HepG2 (cell line): ENCODE measurements at regions not wholly inside any gene's neighbourhood (a gene's known extent, or its start where the extent isn't known, plus 50 kb on each side); places are given as distances from the start of the nearest gene placed in this dataset.

Experiments
- ATAC-seq: fragments of 200-7000 bp; cut with Tn5 transposase; 3 replicates; pipeline ENCODE4 v1.9.1; 2020; ENCODE audit warnings: mild to moderate bottlenecking, moderate library complexity
- BruUV-seq: library from RNA; stranded (reverse); fragments of 400-500 nt; replicated peaks from 2 replicates; lab custom pipeline; 2021; lab: Mats Ljungman, UMichigan
- CTCF ChIA-PET: fragments of 300-600 bp; formaldehyde crosslinking; extraction: SDS; loops from one replicate; lab custom pipeline; 2021; ENCODE audit warnings: low total read pairs, inconsistent platforms, low intra/inter-chr PET ratio; lab: Yijun Ruan, JAX
- POLR2A ChIA-PET: fragments of 350-600 bp; sonication (Branson Sonifier 250); formaldehyde crosslinking; loops from one replicate; lab custom pipeline; 2020; ENCODE audit warnings: antibody characterized with exemption, inconsistent platforms; lab: Yijun Ruan, JAX
- DNase-seq: peaks from one replicate; pipeline ENCODE4 v3.0.0-alpha.2; 2015; ENCODE audit warnings: low spot score
- FAIRE-seq: peaks from 3 replicates; lab custom pipeline; 2011; peaks lifted over from hg19 to GRCh38; lab: Jason Lieb, UNC
- H2AFZ ChIP-seq: one replicate; pipeline ENCODE4 v1.6.1; 2011; ENCODE audit warnings: low read length, inconsistent platforms
- H3K27ac ChIP-seq: fragments of 300-600 bp; 3 replicates; pipeline ENCODE4 v1.8.0; 2011; ENCODE audit warnings: mixed run types, mild to moderate bottlenecking, mixed read lengths, low read length, inconsistent platforms; ENCODE audit not compliant: insufficient read depth; ENCODE audit errors: extremely low read length
- H3K27me3 ChIP-seq, 2 experiments: fragments of 200-600 bp in 1 of 2; 2 replicates in 1 of 2; 3 replicates in 1 of 2; pipeline versions ENCODE4 v1.6.0 to v1.8.0; 2011; ENCODE audit warnings: low read length in 2 of 2, mild to moderate bottlenecking in 2 of 2, moderate library complexity in 2 of 2, inconsistent platforms in 1 of 2; ENCODE audit not compliant: insufficient read depth in 2 of 2, control insufficient read depth in 1 of 2
- H3K36me3 ChIP-seq, 2 experiments: fragments of 200-600 bp in 1 of 2; replicated peaks in 1 of 2; 2 replicates in 1 of 2; 3 replicates in 1 of 2; pipeline versions ENCODE4 v1.5.1 to v1.8.0; 2011; ENCODE audit warnings: low read length in 2 of 2, inconsistent platforms in 1 of 2; ENCODE audit not compliant: insufficient read depth in 2 of 2, control insufficient read depth in 1 of 2
- H3K4me1 ChIP-seq: 2 replicates; pipeline ENCODE4 v1.5.1; 2012; ENCODE audit warnings: low read length, inconsistent platforms; ENCODE audit not compliant: insufficient read depth
- H3K4me2 ChIP-seq: 2 replicates; pipeline ENCODE4 v1.6.0; 2011; ENCODE audit warnings: low read depth, low read length, inconsistent platforms
- H3K4me3 ChIP-seq, 3 experiments: fragments of 200-600 bp in 1 of 3; sonication (generic), shearing (Covaris generic) in 1 of 3; replicated peaks in 1 of 3; 2 replicates each; pipeline ENCODE4 v1.5.1; 2011 to 2016; ENCODE audit warnings: low read length in 3 of 3, inconsistent platforms in 2 of 3, low read depth in 2 of 3, mild to moderate bottlenecking in 2 of 3, control low read depth in 1 of 3, mixed read lengths in 1 of 3; ENCODE audit not compliant: insufficient read depth in 1 of 3
- H3K79me2 ChIP-seq: one replicate; pipeline ENCODE4 v1.6.1; 2011; ENCODE audit warnings: low read length, inconsistent platforms; ENCODE audit not compliant: insufficient read depth
- H3K9ac ChIP-seq: 2 replicates; pipeline ENCODE4 v1.6.0; 2011; ENCODE audit warnings: mild to moderate bottlenecking, low read depth, low read length, inconsistent platforms; ENCODE audit not compliant: insufficient read depth
- H3K9me3 ChIP-seq: 2 replicates; pipeline ENCODE4 v1.5.1; 2012; ENCODE audit warnings: mild to moderate bottlenecking, low read length
- H4K20me1 ChIP-seq: 2 replicates; pipeline ENCODE4 v1.6.0; 2011; ENCODE audit warnings: inconsistent platforms, mild to moderate bottlenecking, low read length, moderate library complexity; ENCODE audit not compliant: insufficient read depth
- ADNP ChIP-seq: sonication (generic); formaldehyde crosslinking; IDR thresholded peaks from 2 replicates; pipeline ENCODE4 v1.4.0; 2020; ENCODE audit warnings: missing genetic modification reagents
- ARNT2 ChIP-seq: sonication (generic); formaldehyde crosslinking; IDR thresholded peaks from 2 replicates; pipeline ENCODE4 v1.8.0; 2022; ENCODE audit warnings: mild to moderate bottlenecking, low read depth, missing genetic modification reagents, moderate library complexity
- ZFP36 ChIP-seq: fragments of 150-350 bp; IDR thresholded peaks from 2 replicates; pipeline ENCODE4 v1.6.1; 2018; ENCODE audit warnings: borderline replicate concordance, low read length, low read depth; ENCODE audit not compliant: partially characterized antibody
- ZNF281 ChIP-seq: sonication (generic); formaldehyde crosslinking; IDR thresholded peaks from 2 replicates; pipeline ENCODE4 v1.4.0; 2020; ENCODE audit warnings: missing genetic modification reagents, borderline replicate concordance
- WGBS: methylation state at CpG from one replicate; pipeline ENCODE4 v1.1.6; 2017; ENCODE audit warnings: low lambda C conversion rate; 5-methylcytosine and 5-hydroxymethylcytosine counted together
- in situ Hi-C: cut with HindIII; loops from 2 replicates; pipeline ENCODE4 v1.10.0; 2017; ENCODE audit warnings: low pct_unique_long_range_greater_than_20kb; ENCODE audit not compliant: extremely low pct_ligation_motif_present
- intact Hi-C: fragments of 100-400 bp; cut with micrococcal nuclease; formaldehyde crosslinking; loops from one replicate; pipeline ENCODE4 v1.10.0; 2022; ENCODE audit not compliant: unreplicated experiment

- H3K9ac ChIP-seq, result no peak overlapping the region
- no peak overlapping the region for H3K4me3 ChIP-seq
- ATAC-seq (no peak), FAIRE-seq (no peak), DNase-seq (no peak)
- no peak overlapping the region for H3K27ac ChIP-seq
- no peaks in the 10 kb centered on the region for H3K79me2 ChIP-seq
- CTCF ChIA-PET, result no interaction called here
- no peak overlapping the region for H3K4me2 ChIP-seq
- POLR2A ChIA-PET, result no interaction called here
- no TSS peak for BruUV-seq
- in situ Hi-C loops (no loop called here), intact Hi-C loops (no loop called here)
- H2AFZ ChIP-seq, result no peak overlapping the region
- H4K20me1 ChIP-seq, result no peaks in the 10 kb centered on the region
- TF ChIP-seq ZNF281, result no peak
- TF ChIP-seq ARNT2, result no peak
- peak; percentile 50 for TF ChIP-seq ZFP36
- H3K4me1 ChIP-seq, result no peaks in the 10 kb centered on the region
- peaks cover 68% of the 10 kb centered on the region for H3K9me3 ChIP-seq
- no peaks in the 10 kb centered on the region for H3K27me3 ChIP-seq
- no peaks in the 10 kb centered on the region for H3K36me3 ChIP-seq
These were observed 455.7 kb downstream of the ZIC1 start for GRCh38 chr3:147864754-147865354.

GRCh38 chr3:147866561-147866960, 457.4 kb downstream of the ZIC1 start:
- ATAC-seq, result no peak
- Histone ChIP-seq H3K9ac (no peak overlapping the region), H3K79me2 (no peaks in the 10 kb centered on the region), H2AFZ (no peak overlapping the region), H3K36me3 (no peaks in the 10 kb centered on the region), H3K4me2 (no peak overlapping the region), H3K27me3 (no peaks in the 10 kb centered on the region), H3K4me3 (no peak overlapping the region), H4K20me1 (no peaks in the 10 kb centered on the region), H3K9me3 (peaks cover 67% of the 10 kb centered on the region), H3K27ac (no peak overlapping the region), H3K4me1 (no peaks in the 10 kb centered on the region)
- POLR2A ChIA-PET, result no interaction called here
- intact Hi-C loops (no loop called here), in situ Hi-C loops (no loop called here)
- WGBS, result 0% methylated on average over 1 of the region's 1 CpG
- no peak for TF ChIP-seq ADNP (CRISPR knock-in tag)
- DNase-seq, result no peak
- CTCF ChIA-PET, result no interaction called here
- no TSS peak for BruUV-seq
- FAIRE-seq, result no peak
